Stimulated activated CD4-positive, alpha-beta T cell treated with anti-CD3 and anti-CD28 coated beads, Interleukin-2, amount 100 ng/mL, for 24 hours (primary cell): ENCODE measurements at regions not wholly inside any gene's neighbourhood (a gene's known extent, or its start where the extent isn't known, plus 50 kb on each side); places are given as distances from the start of the nearest gene placed in this dataset.

Source experiments
- DNase-seq, 2 donors: peaks; one replicate each; pipeline ENCODE4 v3.0.0-alpha.2; 2020

- DNase-seq = no peak
Measured at GRCh38 chr4:3384771-3385710, 56.7 kb upstream of the HGFAC start.

GRCh38 chr4:3385711-3386420 is 55.9 kb upstream of the HGFAC start:
- no peak for DNase-seq

- DNase-seq = no peak
Measured at GRCh38 chr4:3386526-3386925, 55.2 kb upstream of the HGFAC start.

GRCh38 chr4:3387154-3387942 is 54.4 kb upstream of the HGFAC start:
- DNase-seq = no peak

GRCh38 chr4:3387943-3388361 is 53.8 kb upstream of the HGFAC start:
- DNase-seq = no peak

GRCh38 chr4:3388471-3389232 is 53.1 kb upstream of the HGFAC start:
- no peak for DNase-seq

GRCh38 chr4:3389233-3390215 is 52.2 kb upstream of the HGFAC start:
- DNase-seq = no peak

GRCh38 chr4:3390288-3390811 is 51.4 kb upstream of the HGFAC start:
- DNase-seq = no peak

- no peak for DNase-seq
Measured at GRCh38 chr4:3391422-3391821, 50.3 kb upstream of the HGFAC start.
